WTC11 (cell line): ENCODE measurements at regions not wholly inside any gene's neighbourhood (a gene's known extent, or its start where the extent isn't known, plus 50 kb on each side); places are given as distances from the start of the nearest gene placed in this dataset.

Source experiments
- ATAC-seq: fragments of 200-7000 bp; cut with Tn5 transposase; 2 replicates; pipeline ENCODE4 v1.10.0; 2021; ENCODE audit warnings: mild to moderate bottlenecking, moderate library complexity
- CTCF ChIA-PET: fragments of 300-600 bp; sonication (Branson Sonifier 250); formaldehyde crosslinking; loops from one replicate; lab custom pipeline; 2021; ENCODE audit warnings: antibody characterized with exemption; lab: Charles Lee
- POLR2A ChIA-PET: fragments of 350-600 bp; sonication (Branson Sonifier 250); formaldehyde crosslinking; loops from one replicate; lab custom pipeline; 2021; ENCODE audit warnings: antibody characterized with exemption; lab: Charles Lee
- DNase-seq: peaks from one replicate; pipeline ENCODE4 v3.0.0; 2021; ENCODE audit warnings: low spot score
- H3K27ac Mint-ChIP-seq: 2 replicates; pipeline ENCODE4 v1.8.0; 2021; ENCODE audit warnings: mixed read lengths
- H3K27me3 Mint-ChIP-seq: 2 replicates; pipeline ENCODE4 v1.8.0; 2021; ENCODE audit warnings: low read depth, mild to moderate bottlenecking, moderate library complexity, mixed read lengths
- H3K36me3 Mint-ChIP-seq: 2 replicates; pipeline ENCODE4 v1.8.0; 2021; ENCODE audit warnings: mixed read lengths
- H3K4me1 Mint-ChIP-seq: 2 replicates; pipeline ENCODE4 v1.8.0; 2022; ENCODE audit warnings: mixed read lengths
- H3K4me3 Mint-ChIP-seq: 2 replicates; pipeline ENCODE4 v1.8.0; 2021; ENCODE audit warnings: mild to moderate bottlenecking, moderate library complexity, mixed read lengths
- H3K9me3 Mint-ChIP-seq: 2 replicates; pipeline ENCODE4 v1.8.0; 2021; ENCODE audit warnings: mixed read lengths
- ARID4B ChIP-seq: sonication (generic); formaldehyde crosslinking; IDR thresholded peaks from 2 replicates; pipeline ENCODE4 v1.8.0; 2023; ENCODE audit warnings: missing genetic modification reagents, mild to moderate bottlenecking, borderline replicate concordance
- ATF6 ChIP-seq: sonication (generic); formaldehyde crosslinking; IDR thresholded peaks from 2 replicates; pipeline ENCODE4 v1.8.1; 2023; ENCODE audit warnings: mild to moderate bottlenecking, missing genetic modification reagents
- CDX4 ChIP-seq: fragments of 250-450 bp; sonication (Bioruptor Pico); IDR thresholded peaks from 2 replicates; pipeline ENCODE4 v1.9.0; 2021; ENCODE audit warnings: moderate library complexity, mild to moderate bottlenecking, inconsistent platforms, borderline replicate concordance
- CTCF ChIP-seq: fragments of 200-600 bp; IDR thresholded peaks from 2 replicates; pipeline ENCODE4 v1.8.0; 2022; ENCODE audit warnings: antibody characterized with exemption
- E2F4 ChIP-seq: sonication (generic); formaldehyde crosslinking; IDR thresholded peaks from 2 replicates; pipeline ENCODE4 v1.8.1; 2022; ENCODE audit warnings: low read depth, mild to moderate bottlenecking, moderate library complexity, missing genetic modification reagents, borderline replicate concordance
- ELF4 ChIP-seq: sonication (generic); formaldehyde crosslinking; IDR thresholded peaks from 2 replicates; pipeline ENCODE4 v1.8.1; 2022; ENCODE audit warnings: low read depth, mild to moderate bottlenecking, moderate library complexity, missing genetic modification reagents
- FOXJ3 ChIP-seq: sonication (generic); formaldehyde crosslinking; IDR thresholded peaks from 2 replicates; pipeline ENCODE4 v1.9.0; 2021; ENCODE audit warnings: missing genetic modification reagents, mild to moderate bottlenecking, borderline replicate concordance
- KAT7 ChIP-seq: sonication (generic); formaldehyde crosslinking; IDR thresholded peaks from 2 replicates; pipeline ENCODE4 v1.8.1; 2023; ENCODE audit warnings: missing genetic modification reagents, mild to moderate bottlenecking, borderline replicate concordance
- MLX ChIP-seq: sonication (generic); formaldehyde crosslinking; IDR thresholded peaks from 2 replicates; pipeline ENCODE4 v1.8.1; 2023; ENCODE audit warnings: mild to moderate bottlenecking, missing genetic modification reagents, moderate library complexity
- NR3C1 ChIP-seq: sonication (generic); formaldehyde crosslinking; conservative IDR thresholded peaks from 2 replicates; pipeline ENCODE4 v1.8.1; 2023; ENCODE audit warnings: low read depth, mild to moderate bottlenecking, missing genetic modification reagents
- SMAD4 ChIP-seq: sonication (generic); formaldehyde crosslinking; IDR thresholded peaks from 2 replicates; pipeline ENCODE4 v1.8.0; 2022; ENCODE audit warnings: mild to moderate bottlenecking, missing genetic modification reagents
- ZNF317 ChIP-seq: sonication (generic); formaldehyde crosslinking; IDR thresholded peaks from 2 replicates; pipeline ENCODE4 v1.8.1; 2023; ENCODE audit warnings: low read depth, mild to moderate bottlenecking, moderate library complexity, missing genetic modification reagents, borderline replicate concordance
- ZNF425 ChIP-seq: fragments of 250-450 bp; sonication (Bioruptor Pico); conservative IDR thresholded peaks from 2 replicates; pipeline ENCODE4 v1.9.0; 2021; ENCODE audit warnings: mild to moderate bottlenecking
- ZNF532 ChIP-seq: fragments of 250-450 bp; sonication (Bioruptor Pico); IDR thresholded peaks from 2 replicates; pipeline ENCODE4 v1.9.0; 2021; ENCODE audit warnings: mild to moderate bottlenecking, borderline replicate concordance

- Mint-ChIP-seq H3K27me3 (no peaks in the 10 kb centered on the region; the same call in 1 of the 2 replicates), H3K36me3 (no peaks in the 10 kb centered on the region), H3K4me3 (no peak overlapping the region), H3K27ac (no peak overlapping the region), H3K9me3 (peaks cover 4% of the 10 kb centered on the region; the same call in 1 of the 2 replicates), H3K4me1 (peaks cover 9% of the 10 kb centered on the region)
- TF ChIP-seq ZNF317 = no peak
- TF ChIP-seq NR3C1 = no peak
- TF ChIP-seq CDX4 (CRISPR knock-in tag) = no peak
- TF ChIP-seq ARID4B (CRISPR knock-in tag) = no peak
- no peak for TF ChIP-seq ELF4 (CRISPR knock-in tag)
- TF ChIP-seq MLX (CRISPR knock-in tag) = no peak
- no peak for TF ChIP-seq CTCF
- no peak for TF ChIP-seq E2F4 (CRISPR knock-in tag)
- no peak for TF ChIP-seq ZNF425 (CRISPR knock-in tag)
- no peak for TF ChIP-seq KAT7 (CRISPR knock-in tag)
- TF ChIP-seq SMAD4 (CRISPR knock-in tag) = no peak
- no peak for TF ChIP-seq FOXJ3 (CRISPR knock-in tag)
- no peak for TF ChIP-seq ATF6 (CRISPR knock-in tag)
- TF ChIP-seq ZNF532 = no peak
- ChIA-PET POLR2A (no interaction called here), CTCF (interaction anchor here (0.6 kb wide), 1 partner anchor 306 kb away, joined by 4 read pairs; no protein-coding TSS in a partner anchor)
- ATAC-seq = no peak
- no peak for DNase-seq
Observed at GRCh38 chr5:54638106-54638505, 120.5 kb downstream of the SNX18 start.
